GM19238 (cell line): ENCODE measurements at regions not wholly inside any gene's neighbourhood (a gene's known extent, or its start where the extent isn't known, plus 50 kb on each side); places are given as distances from the start of the nearest gene placed in this dataset.

Source experiments
- DNase-seq: peaks from one replicate; pipeline ENCODE4 v3.0.0; 2011; ENCODE audit warnings: low spot score; ENCODE audit not compliant: insufficient read length

- no peak for DNase-seq
Observed at GRCh38 chr3:101172516-101172915, 147.9 kb downstream of the IMPG2 start.

GRCh38 chr3:101171681-101172191, 148.6 kb downstream of the IMPG2 start:
- no peak for DNase-seq

- no peak for DNase-seq
Observed at GRCh38 chr3:101170806-101171558, 149.4 kb downstream of the IMPG2 start.

GRCh38 chr3:101170062-101170771, 150.2 kb downstream of the IMPG2 start:
- no peak for DNase-seq

GRCh38 chr3:101169516-101169915, 150.9 kb downstream of the IMPG2 start:
- DNase-seq: no peak

GRCh38 chr3:101167376-101167775, 153.0 kb downstream of the IMPG2 start:
- DNase-seq: no peak

- DNase-seq: no peak
Observed at GRCh38 chr3:101166150-101166549, 154.2 kb downstream of the IMPG2 start.

- DNase-seq: no peak
Observed at GRCh38 chr3:101163554-101163953, 156.8 kb downstream of the IMPG2 start.

- DNase-seq: no peak
Observed at GRCh38 chr3:101159478-101159877, 160.9 kb downstream of the IMPG2 start.

GRCh38 chr3:101158374-101158773, 162.0 kb downstream of the IMPG2 start:
- no peak for DNase-seq

GRCh38 chr3:101156787-101157345, 163.5 kb downstream of the IMPG2 start:
- no peak for DNase-seq

- no peak for DNase-seq
Observed at GRCh38 chr3:101155825-101156224, 162.6 kb upstream of the ABI3BP start.

- DNase-seq: no peak
Observed at GRCh38 chr3:101154401-101154800, 161.2 kb upstream of the ABI3BP start.

GRCh38 chr3:101151286-101151913, 158.2 kb upstream of the ABI3BP start:
- DNase-seq: no peak

GRCh38 chr3:101150504-101150903, 157.3 kb upstream of the ABI3BP start:
- no peak for DNase-seq

- no peak for DNase-seq
Observed at GRCh38 chr3:101149707-101150106, 156.5 kb upstream of the ABI3BP start.

GRCh38 chr3:101149251-101149650, 156.0 kb upstream of the ABI3BP start:
- DNase-seq: no peak

GRCh38 chr3:101148001-101148400, 154.8 kb upstream of the ABI3BP start:
- no peak for DNase-seq

- no peak for DNase-seq
Observed at GRCh38 chr3:101146946-101147345, 153.7 kb upstream of the ABI3BP start.

- DNase-seq: no peak
Observed at GRCh38 chr3:101144105-101144504, 150.9 kb upstream of the ABI3BP start.

- DNase-seq: no peak
Observed at GRCh38 chr3:101143012-101143411, 149.8 kb upstream of the ABI3BP start.

- no peak for DNase-seq
Observed at GRCh38 chr3:101142160-101142559, 148.9 kb upstream of the ABI3BP start.
